ENCODE measurements at regions not wholly inside any gene's neighbourhood (a gene's known extent, or its start where the extent isn't known, plus 50 kb on each side); places are given as distances from the start of the nearest gene placed in this dataset.

- Mint-ChIP-seq H3K36me3 (ENCODE audit: low read depth, unreplicated experiment) (no peaks in the 10 kb centered on the region), H3K9me3 (ENCODE audit: unreplicated experiment) (no peaks in the 10 kb centered on the region), H3K4me3 (ENCODE audit: unreplicated experiment) (no peak overlapping the region), H3K27me3 (ENCODE audit: unreplicated experiment) (peaks cover 2% of the 10 kb centered on the region), H3K27ac (ENCODE audit: unreplicated experiment) (no peak overlapping the region), H3K4me1 (ENCODE audit: unreplicated experiment) (peaks cover 5% of the 10 kb centered on the region)
- TF ChIP-seq CTCF (IDR thresholded peaks at IDR 0.05; ENCODE audit: unreplicated experiment), result no peak
- DNase-seq (ENCODE audit: low spot score), result no peak
Observed at GRCh38 chr16:79899716-79900115, 299.2 kb upstream of the MAF start.

- TF ChIP-seq CTCF (IDR thresholded peaks at IDR 0.05; ENCODE audit: unreplicated experiment), result no peak
Observed at GRCh38 chr16:79899316-79899715, 298.8 kb upstream of the MAF start.

GRCh38 chr16:79898703-79899102 is 298.2 kb upstream of the MAF start:
- Mint-ChIP-seq H3K4me3 (ENCODE audit: unreplicated experiment) (no peak overlapping the region), H3K27me3 (ENCODE audit: unreplicated experiment) (peaks cover 2% of the 10 kb centered on the region), H3K4me1 (ENCODE audit: unreplicated experiment) (peaks cover 5% of the 10 kb centered on the region), H3K9me3 (ENCODE audit: unreplicated experiment) (no peaks in the 10 kb centered on the region), H3K36me3 (ENCODE audit: low read depth, unreplicated experiment) (no peaks in the 10 kb centered on the region), H3K27ac (ENCODE audit: unreplicated experiment) (no peak overlapping the region)
- TF ChIP-seq CTCF (IDR thresholded peaks at IDR 0.05; ENCODE audit: unreplicated experiment), result no peak
- no peak for DNase-seq (ENCODE audit: low spot score)

More at GRCh38 chr16:79899316-79899715, 298.8 kb upstream of the MAF start:
- Mint-ChIP-seq H3K4me1 (ENCODE audit: unreplicated experiment) (peaks cover 5% of the 10 kb centered on the region), H3K4me3 (ENCODE audit: unreplicated experiment) (no peak overlapping the region), H3K27ac (ENCODE audit: unreplicated experiment) (no peak overlapping the region), H3K9me3 (ENCODE audit: unreplicated experiment) (no peaks in the 10 kb centered on the region), H3K36me3 (ENCODE audit: low read depth, unreplicated experiment) (no peaks in the 10 kb centered on the region), H3K27me3 (ENCODE audit: unreplicated experiment) (peaks cover 2% of the 10 kb centered on the region)
- no peak for DNase-seq (ENCODE audit: low spot score)

- no peak for TF ChIP-seq CTCF (IDR thresholded peaks at IDR 0.05; ENCODE audit: unreplicated experiment)
- Mint-ChIP-seq H3K4me1 (ENCODE audit: unreplicated experiment) (peaks cover 5% of the 10 kb centered on the region), H3K36me3 (ENCODE audit: low read depth, unreplicated experiment) (no peaks in the 10 kb centered on the region), H3K27ac (ENCODE audit: unreplicated experiment) (no peak overlapping the region), H3K9me3 (ENCODE audit: unreplicated experiment) (no peaks in the 10 kb centered on the region), H3K27me3 (ENCODE audit: unreplicated experiment) (peaks cover 2% of the 10 kb centered on the region), H3K4me3 (ENCODE audit: unreplicated experiment) (no peak overlapping the region)
- no peak for DNase-seq (ENCODE audit: low spot score)
Observed at GRCh38 chr16:79897453-79898146, 297.1 kb upstream of the MAF start.

GRCh38 chr16:79897104-79897452 is 296.5 kb upstream of the MAF start:
- no peak for TF ChIP-seq CTCF (IDR thresholded peaks at IDR 0.05; ENCODE audit: unreplicated experiment)
- Mint-ChIP-seq H3K4me3 (ENCODE audit: unreplicated experiment) (no peak overlapping the region), H3K36me3 (ENCODE audit: low read depth, unreplicated experiment) (no peaks in the 10 kb centered on the region), H3K27me3 (ENCODE audit: unreplicated experiment) (no peaks in the 10 kb centered on the region), H3K9me3 (ENCODE audit: unreplicated experiment) (no peaks in the 10 kb centered on the region), H3K27ac (ENCODE audit: unreplicated experiment) (no peak overlapping the region), H3K4me1 (ENCODE audit: unreplicated experiment) (peaks cover 5% of the 10 kb centered on the region)
- no peak for DNase-seq (ENCODE audit: low spot score)

Measured in endothelial cell (in vitro differentiated cells).